DOHH2 (cell line): ENCODE measurements at regions not wholly inside any gene's neighbourhood (a gene's known extent, or its start where the extent isn't known, plus 50 kb on each side); places are given as distances from the start of the nearest gene placed in this dataset.

ENCODE experiments used
- H3F3A ChIP-seq: fragments of 200-600 bp; sonication (generic), shearing (Covaris generic); 2 replicates; pipeline ENCODE4 v1.6.0; 2016; ENCODE audit warnings: antibody characterized with exemption, mild to moderate bottlenecking; ENCODE audit not compliant: control insufficient read depth, insufficient read depth
- H3K27ac ChIP-seq: fragments of 200-600 bp; sonication (generic); 2 replicates; pipeline ENCODE4 v1.5.1; 2014; ENCODE audit warnings: low read depth, mild to moderate bottlenecking, low read length, moderate library complexity
- H3K27me3 ChIP-seq: fragments of 200-600 bp; sonication (generic); 2 replicates; pipeline ENCODE4 v1.6.1; 2014; ENCODE audit warnings: mild to moderate bottlenecking, low read length, mixed read lengths; ENCODE audit not compliant: control insufficient read depth
- H3K36me3 ChIP-seq: fragments of 200-600 bp; sonication (generic); 2 replicates; pipeline ENCODE4 v1.6.1; 2014; ENCODE audit warnings: mild to moderate bottlenecking, low read length, moderate library complexity, mixed read lengths; ENCODE audit not compliant: control insufficient read depth
- H3K4me1 ChIP-seq: fragments of 200-600 bp; sonication (generic); 2 replicates; pipeline ENCODE4 v1.6.1; 2014; ENCODE audit warnings: mild to moderate bottlenecking, low read length, mixed read lengths; ENCODE audit not compliant: control insufficient read depth
- H3K4me2 ChIP-seq: fragments of 200-600 bp; sonication (generic); 2 replicates; pipeline ENCODE4 v1.6.0; 2014; ENCODE audit warnings: mild to moderate bottlenecking, low read length, moderate library complexity
- H3K4me3 ChIP-seq: fragments of 200-600 bp; sonication (generic); 2 replicates; pipeline ENCODE4 v1.5.1; 2014; ENCODE audit warnings: mild to moderate bottlenecking, low read length, mixed read lengths
- H3K79me2 ChIP-seq: fragments of 200-600 bp; sonication (generic); 2 replicates; pipeline ENCODE4 v1.6.1; 2014; ENCODE audit warnings: mild to moderate bottlenecking, low read length, mixed read lengths; ENCODE audit not compliant: control insufficient read depth
- H3K9me2 ChIP-seq: fragments of 200-600 bp; sonication (generic); replicated peaks from 2 replicates; pipeline ENCODE4 v1.6.1; 2014; ENCODE audit warnings: mild to moderate bottlenecking, low read length, mixed read lengths; ENCODE audit not compliant: control insufficient read depth
- H3K9me3 ChIP-seq: fragments of 200-600 bp; sonication (generic); 2 replicates; pipeline ENCODE4 v1.6.1; 2014; ENCODE audit warnings: antibody characterized with exemption, low read length, mixed read lengths; ENCODE audit not compliant: control insufficient read depth, insufficient read depth
- H4K20me1 ChIP-seq: fragments of 200-600 bp; sonication (generic); 2 replicates; pipeline ENCODE4 v1.6.0; 2014; ENCODE audit warnings: low read depth, mild to moderate bottlenecking, antibody characterized with exemption, low read length, moderate library complexity; ENCODE audit not compliant: control insufficient read depth, insufficient read depth
- EZH2phosphoT487 ChIP-seq: fragments of 200-600 bp; sonication (generic); IDR thresholded peaks from 2 replicates; pipeline ENCODE4 v1.6.1; 2017; ENCODE audit warnings: borderline replicate concordance, mild to moderate bottlenecking, antibody characterized with exemption, low read length, moderate library complexity, mixed read lengths
- TF ChIP-seq, protein P1 (sequence below): fragments of 200-600 bp; sonication (generic); IDR thresholded peaks from one replicate; pipeline ENCODE4 v1.5.1; 2014; ENCODE audit warnings: antibody characterized with exemption, mild to moderate bottlenecking, low read depth, low read length; ENCODE audit not compliant: poor library complexity, severe bottlenecking

DNA sequence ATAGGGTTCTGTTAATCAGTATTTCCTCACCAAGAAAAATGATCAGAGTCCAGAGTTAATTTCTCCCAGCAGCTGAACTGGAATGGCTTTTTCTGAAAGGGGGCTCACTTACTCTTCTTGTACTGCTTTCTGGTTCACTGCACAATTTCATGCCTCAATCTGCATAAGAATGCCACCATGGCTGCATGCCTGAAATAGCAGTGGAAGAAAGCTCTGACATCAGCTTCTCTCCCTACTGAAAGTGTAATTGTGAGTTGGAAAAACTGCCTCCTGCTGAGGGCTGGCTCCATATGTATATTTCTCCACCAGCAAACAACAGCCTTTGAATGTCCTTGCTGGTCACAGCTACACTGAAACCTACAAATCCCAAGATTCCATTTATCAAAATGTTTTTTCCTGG is 1027.2 kb upstream of the GJE1 start:
- no peak overlapping the region for H3K27ac ChIP-seq
- no peaks in the 10 kb centered on the region for H3F3A ChIP-seq
- H3K4me3 ChIP-seq: no peak overlapping the region
- no peaks in the 10 kb centered on the region for H3K36me3 ChIP-seq
- no peaks in the 10 kb centered on the region for H3K4me1 ChIP-seq
- H3K9me3 ChIP-seq: no peaks in the 10 kb centered on the region
- H3K79me2 ChIP-seq: no peaks in the 10 kb centered on the region
- H3K4me2 ChIP-seq: no peak overlapping the region
- H4K20me1 ChIP-seq: no peaks in the 10 kb centered on the region
- H3K9me2 ChIP-seq: no peaks in the 10 kb centered on the region
- no peaks in the 10 kb centered on the region for H3K27me3 ChIP-seq
- no peak for TF ChIP-seq EZH2phosphoT487
- TF ChIP-seq, protein P1, sequence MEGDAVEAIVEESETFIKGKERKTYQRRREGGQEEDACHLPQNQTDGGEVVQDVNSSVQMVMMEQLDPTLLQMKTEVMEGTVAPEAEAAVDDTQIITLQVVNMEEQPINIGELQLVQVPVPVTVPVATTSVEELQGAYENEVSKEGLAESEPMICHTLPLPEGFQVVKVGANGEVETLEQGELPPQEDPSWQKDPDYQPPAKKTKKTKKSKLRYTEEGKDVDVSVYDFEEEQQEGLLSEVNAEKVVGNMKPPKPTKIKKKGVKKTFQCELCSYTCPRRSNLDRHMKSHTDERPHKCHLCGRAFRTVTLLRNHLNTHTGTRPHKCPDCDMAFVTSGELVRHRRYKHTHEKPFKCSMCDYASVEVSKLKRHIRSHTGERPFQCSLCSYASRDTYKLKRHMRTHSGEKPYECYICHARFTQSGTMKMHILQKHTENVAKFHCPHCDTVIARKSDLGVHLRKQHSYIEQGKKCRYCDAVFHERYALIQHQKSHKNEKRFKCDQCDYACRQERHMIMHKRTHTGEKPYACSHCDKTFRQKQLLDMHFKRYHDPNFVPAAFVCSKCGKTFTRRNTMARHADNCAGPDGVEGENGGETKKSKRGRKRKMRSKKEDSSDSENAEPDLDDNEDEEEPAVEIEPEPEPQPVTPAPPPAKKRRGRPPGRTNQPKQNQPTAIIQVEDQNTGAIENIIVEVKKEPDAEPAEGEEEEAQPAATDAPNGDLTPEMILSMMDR: no peak

DNA sequence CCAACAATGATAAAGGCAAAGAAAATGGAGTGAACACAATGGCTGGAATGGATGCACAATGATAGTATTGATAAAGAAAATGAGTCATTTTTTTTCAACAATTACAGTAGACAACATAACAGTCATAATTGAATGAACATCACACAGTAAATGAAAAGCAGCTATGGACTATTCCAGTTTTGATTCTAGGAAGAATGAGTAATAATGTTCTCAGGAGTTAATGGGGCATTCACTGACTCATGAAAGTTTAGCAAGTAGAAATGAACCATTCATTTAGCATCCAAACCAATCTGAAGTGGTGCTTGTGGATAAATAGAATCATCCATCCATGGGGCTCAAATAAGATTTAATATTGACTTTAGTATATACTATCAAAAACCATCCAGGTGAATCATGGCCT is 1029.5 kb upstream of the GJE1 start:
- Histone ChIP-seq H3K4me3 (no peak overlapping the region), H3K4me2 (no peak overlapping the region)
- no peak for TF ChIP-seq EZH2phosphoT487
- TF ChIP-seq, protein P1: no peak

GRCh38 chr6:141097471-141097870 is 1035.3 kb upstream of the GJE1 start:
- H3F3A ChIP-seq: no peaks in the 10 kb centered on the region
- no peaks in the 10 kb centered on the region for H3K36me3 ChIP-seq
- no peaks in the 10 kb centered on the region for H3K9me3 ChIP-seq
- H3K4me3 ChIP-seq: no peak overlapping the region
- no peaks in the 10 kb centered on the region for H3K4me1 ChIP-seq
- H3K9me2 ChIP-seq: no peaks in the 10 kb centered on the region
- no peaks in the 10 kb centered on the region for H3K79me2 ChIP-seq
- no peak overlapping the region for H3K27ac ChIP-seq
- H3K27me3 ChIP-seq: no peaks in the 10 kb centered on the region
- TF ChIP-seq, protein P1: no peak
- TF ChIP-seq EZH2phosphoT487: no peak
- no peak overlapping the region for H3K4me2 ChIP-seq
- H4K20me1 ChIP-seq: no peaks in the 10 kb centered on the region

More for the DNA sequence above, 1029.5 kb upstream of the GJE1 start:
- no peaks in the 10 kb centered on the region for H3K79me2 ChIP-seq
- no peaks in the 10 kb centered on the region for H3K9me3 ChIP-seq
- no peaks in the 10 kb centered on the region for H3F3A ChIP-seq
- H3K9me2 ChIP-seq: no peaks in the 10 kb centered on the region
- H3K36me3 ChIP-seq: no peaks in the 10 kb centered on the region
- H3K4me1 ChIP-seq: no peaks in the 10 kb centered on the region
- no peaks in the 10 kb centered on the region for H4K20me1 ChIP-seq
- no peak overlapping the region for H3K27ac ChIP-seq
- H3K27me3 ChIP-seq: no peaks in the 10 kb centered on the region

- H4K20me1 ChIP-seq: no peaks in the 10 kb centered on the region
- no peak for TF ChIP-seq EZH2phosphoT487
- TF ChIP-seq, protein P1: no peak
- H3K9me2 ChIP-seq: no peaks in the 10 kb centered on the region
- no peaks in the 10 kb centered on the region for H3K4me1 ChIP-seq
- no peak overlapping the region for H3K4me3 ChIP-seq
- H3F3A ChIP-seq: no peaks in the 10 kb centered on the region
- H3K36me3 ChIP-seq: no peaks in the 10 kb centered on the region
- no peaks in the 10 kb centered on the region for H3K27me3 ChIP-seq
- H3K4me2 ChIP-seq: no peak overlapping the region
- H3K79me2 ChIP-seq: no peaks in the 10 kb centered on the region
- no peaks in the 10 kb centered on the region for H3K9me3 ChIP-seq
- H3K27ac ChIP-seq: no peak overlapping the region
These were observed 1037.4 kb upstream of the GJE1 start for GRCh38 chr6:141095308-141095707.
